AG10803 (cell line): ENCODE measurements at regions not wholly inside any gene's neighbourhood (a gene's known extent, or its start where the extent isn't known, plus 50 kb on each side); places are given as distances from the start of the nearest gene placed in this dataset.
"Not testable (repeated sequence)": the region's sequence is repeated elsewhere in the genome, so short reads cannot be mapped to it uniquely, and the experiment has no call there.

Experiments used
- DNase-seq: peaks from one replicate; pipeline ENCODE4 v3.0.0; 2010; ENCODE audit warnings: low read depth
- H3K4me3 ChIP-seq: 2 replicates; pipeline ENCODE4 v1.5.1; 2011; ENCODE audit warnings: mild to moderate bottlenecking, low read length, control low read depth
- TF ChIP-seq, protein P1 (sequence below): conservative IDR thresholded peaks from 2 replicates; pipeline ENCODE4 v1.5.1; 2011; ENCODE audit warnings: mild to moderate bottlenecking, low read length, control low read depth, inconsistent platforms

DNA sequence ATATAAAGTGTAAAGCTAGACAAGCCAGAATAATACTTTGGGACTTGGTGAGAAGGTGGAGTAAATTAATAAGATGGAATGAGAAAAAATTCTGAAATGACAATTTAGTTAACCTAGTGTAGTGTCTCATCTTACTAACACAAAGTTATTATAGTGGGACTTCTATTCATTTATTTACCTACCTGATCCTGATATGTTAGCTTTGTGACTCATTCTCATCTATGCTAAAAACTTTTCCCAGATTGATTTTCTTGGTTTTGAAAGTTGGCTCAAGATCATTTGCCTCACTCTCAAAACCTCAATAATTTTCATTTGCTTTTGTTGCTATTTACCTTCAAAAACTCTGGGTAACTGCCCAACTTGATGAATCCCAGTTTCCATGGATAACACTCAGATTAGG lies 698.6 kb downstream of the SH3BGRL start:
- no peak for DNase-seq
- TF ChIP-seq, protein P1, sequence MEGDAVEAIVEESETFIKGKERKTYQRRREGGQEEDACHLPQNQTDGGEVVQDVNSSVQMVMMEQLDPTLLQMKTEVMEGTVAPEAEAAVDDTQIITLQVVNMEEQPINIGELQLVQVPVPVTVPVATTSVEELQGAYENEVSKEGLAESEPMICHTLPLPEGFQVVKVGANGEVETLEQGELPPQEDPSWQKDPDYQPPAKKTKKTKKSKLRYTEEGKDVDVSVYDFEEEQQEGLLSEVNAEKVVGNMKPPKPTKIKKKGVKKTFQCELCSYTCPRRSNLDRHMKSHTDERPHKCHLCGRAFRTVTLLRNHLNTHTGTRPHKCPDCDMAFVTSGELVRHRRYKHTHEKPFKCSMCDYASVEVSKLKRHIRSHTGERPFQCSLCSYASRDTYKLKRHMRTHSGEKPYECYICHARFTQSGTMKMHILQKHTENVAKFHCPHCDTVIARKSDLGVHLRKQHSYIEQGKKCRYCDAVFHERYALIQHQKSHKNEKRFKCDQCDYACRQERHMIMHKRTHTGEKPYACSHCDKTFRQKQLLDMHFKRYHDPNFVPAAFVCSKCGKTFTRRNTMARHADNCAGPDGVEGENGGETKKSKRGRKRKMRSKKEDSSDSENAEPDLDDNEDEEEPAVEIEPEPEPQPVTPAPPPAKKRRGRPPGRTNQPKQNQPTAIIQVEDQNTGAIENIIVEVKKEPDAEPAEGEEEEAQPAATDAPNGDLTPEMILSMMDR, result no peak

DNA sequence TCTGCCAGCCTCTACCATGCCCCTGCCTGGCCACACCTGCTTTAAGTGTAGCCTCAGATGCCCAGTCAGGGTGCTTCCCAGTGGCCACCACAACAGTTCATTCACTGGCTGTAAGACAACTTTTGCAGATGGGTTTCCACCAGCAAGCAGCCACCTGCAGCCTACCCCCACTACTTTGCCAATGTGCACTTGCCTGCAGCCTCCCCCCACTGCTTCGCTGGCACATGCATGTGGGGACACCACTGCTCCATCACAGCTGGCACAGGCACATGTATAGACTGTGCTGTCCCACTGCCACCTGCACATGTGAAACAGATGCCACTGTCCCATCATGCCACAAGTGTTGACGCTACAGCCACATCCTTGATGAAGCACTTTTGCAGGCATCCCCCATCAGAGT lies 723.9 kb downstream of the SH3BGRL start:
- TF ChIP-seq, protein P1, result no peak
- H3K4me3 ChIP-seq, result no peak overlapping the region
- no peak for DNase-seq

More for the DNA sequence above, 698.6 kb downstream of the SH3BGRL start:
- H3K4me3 ChIP-seq, result no peak overlapping the region

DNA sequence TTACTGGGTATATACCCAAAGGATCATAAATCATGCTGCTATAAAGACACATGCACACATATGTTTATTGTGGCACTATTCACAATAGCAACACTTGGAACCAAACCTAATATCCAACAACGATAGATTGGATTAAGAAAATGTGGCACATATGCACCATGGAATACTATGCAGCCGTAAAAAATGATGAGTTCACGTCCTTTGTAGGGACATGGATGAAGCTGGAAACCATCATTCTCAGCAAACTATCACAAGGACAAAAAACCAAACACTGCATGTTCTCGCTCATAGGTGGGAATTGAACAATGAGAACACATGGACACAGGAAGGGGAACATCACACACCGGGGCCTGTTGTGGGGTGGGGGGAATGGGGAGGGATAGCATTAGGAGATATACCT lies 744.0 kb downstream of the SH3BGRL start:
- not testable (repeated sequence) for H3K4me3 ChIP-seq, DNase-seq

DNA sequence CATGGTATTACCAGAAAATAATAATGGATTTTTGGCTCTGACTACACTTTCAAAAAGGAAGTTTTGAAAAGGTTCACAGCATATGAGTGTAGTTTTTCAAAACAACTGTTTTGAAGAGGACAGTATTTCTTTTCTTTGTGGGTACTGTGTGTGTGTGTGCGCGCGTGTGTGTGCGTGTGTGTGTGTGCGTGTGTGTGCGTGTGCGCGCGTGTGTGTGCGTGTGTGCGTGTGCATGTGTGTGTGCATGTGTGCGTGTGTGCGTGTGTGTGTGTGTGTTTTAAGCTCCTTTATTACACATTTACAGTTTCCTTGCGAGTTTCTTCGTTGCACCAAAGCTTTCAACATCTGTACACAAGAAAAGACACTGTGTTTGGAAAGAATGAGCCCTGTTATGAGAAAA lies 755.4 kb downstream of the SH3BGRL start:
- TF ChIP-seq, protein P1, result no peak
- H3K4me3 ChIP-seq, result no peak overlapping the region

DNA sequence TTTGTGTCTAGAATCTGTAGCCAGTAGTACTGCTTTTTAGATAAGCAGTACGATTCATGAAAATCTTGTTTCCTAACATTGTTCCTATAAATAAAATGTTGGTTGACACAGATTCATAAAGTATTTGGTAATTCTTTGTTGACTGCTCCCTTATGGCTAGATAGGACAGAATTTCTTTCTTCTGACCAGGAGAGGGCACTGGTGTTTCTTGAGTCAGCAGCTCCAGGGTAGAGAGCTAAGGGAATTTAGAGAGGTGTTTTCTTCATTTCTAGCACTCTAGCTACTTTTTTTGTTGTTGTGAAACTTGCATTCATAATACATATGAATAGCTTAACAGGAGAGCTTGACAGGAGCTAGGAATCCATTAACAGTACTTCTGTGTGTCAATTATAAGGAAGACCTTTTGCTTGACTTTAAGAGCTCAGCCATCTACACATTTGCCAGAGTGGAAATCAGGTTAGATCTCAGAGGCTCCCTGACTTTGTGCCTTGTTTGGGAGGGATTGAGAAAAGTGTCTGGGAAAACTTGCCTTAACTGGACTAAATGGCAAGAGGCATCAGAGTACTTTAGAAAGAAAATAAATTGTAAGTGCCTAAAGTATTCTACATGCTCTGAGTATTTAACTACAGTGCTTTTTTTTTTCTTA lies 756.1 kb downstream of the SH3BGRL start:
- TF ChIP-seq, protein P1, result no peak
- no peak overlapping the region for H3K4me3 ChIP-seq
- no peak for DNase-seq

More for the DNA sequence above, 755.4 kb downstream of the SH3BGRL start:
- no peak for DNase-seq

DNA sequence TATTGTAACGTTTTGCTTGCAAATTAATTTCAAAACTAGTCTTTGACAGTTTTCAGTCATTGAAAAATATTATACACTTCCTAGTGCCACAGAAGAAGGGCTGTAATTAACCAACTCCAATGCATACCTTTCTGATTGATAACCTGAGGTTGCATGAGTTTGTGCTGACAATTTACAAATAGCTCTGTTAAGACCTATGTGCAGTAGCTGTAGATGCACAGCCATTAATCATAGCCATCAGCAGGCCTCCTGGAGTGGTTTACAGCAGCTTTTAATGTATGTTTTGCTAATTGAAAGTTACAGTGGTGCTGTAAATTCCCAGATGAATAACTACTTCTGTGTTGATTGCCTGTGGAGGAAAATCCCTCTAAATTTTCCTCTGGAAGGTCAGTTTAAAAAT lies 758.1 kb downstream of the SH3BGRL start:
- TF ChIP-seq, protein P1, result no peak
- no peak overlapping the region for H3K4me3 ChIP-seq
- DNase-seq, result no peak

DNA sequence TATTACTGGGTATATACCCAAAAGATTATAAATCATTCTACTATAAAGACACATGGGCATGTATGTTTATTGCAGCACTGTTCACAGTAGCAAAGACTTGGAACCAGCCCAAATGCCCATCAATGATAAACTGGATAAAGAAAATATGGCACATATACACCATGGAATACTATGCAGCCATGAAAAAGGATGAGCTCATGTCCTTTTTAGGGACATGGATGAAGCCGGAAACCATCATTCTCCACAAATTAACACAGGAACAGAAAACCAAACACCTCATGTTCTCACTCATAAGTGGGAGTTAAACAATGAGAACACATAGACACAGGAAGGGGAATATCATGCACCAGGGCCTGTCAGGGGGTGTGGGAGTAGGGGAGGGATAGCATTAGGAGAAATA lies 772.5 kb downstream of the SH3BGRL start:
- not testable (repeated sequence) for DNase-seq, H3K4me3 ChIP-seq

DNA sequence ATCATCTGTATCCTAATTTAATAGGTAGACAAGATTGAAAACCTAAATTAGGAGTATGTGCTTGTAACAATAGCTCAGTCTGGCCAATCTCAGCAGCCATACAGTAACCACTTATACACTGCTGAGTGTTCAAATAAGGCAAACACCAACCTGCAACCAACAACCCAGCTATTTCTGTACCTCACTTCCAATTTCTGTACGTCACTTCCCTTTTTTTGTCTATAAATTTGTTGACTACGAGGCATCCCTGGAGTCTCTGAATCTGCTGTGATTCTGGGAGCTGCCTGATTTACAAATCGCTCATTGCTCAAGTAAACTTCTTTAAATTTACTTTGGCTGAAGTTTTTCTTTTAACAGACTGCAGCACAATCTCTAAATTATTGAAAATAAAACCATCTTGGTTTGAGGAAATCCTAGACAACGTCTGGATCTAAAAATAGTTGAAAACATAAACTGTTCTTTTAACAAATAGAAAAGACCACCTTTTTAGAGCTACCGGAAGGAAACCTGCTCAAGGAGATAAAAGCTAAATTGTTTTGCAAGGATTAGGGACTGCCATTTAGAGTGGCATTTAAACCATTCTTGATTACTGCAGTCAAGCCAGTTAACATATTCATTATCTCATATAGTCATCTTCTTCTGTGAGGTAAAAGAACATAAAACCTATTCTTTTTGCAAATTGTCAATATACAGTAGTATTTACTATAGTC lies 778.1 kb downstream of the SH3BGRL start:
- DNase-seq, result no peak
- H3K4me3 ChIP-seq, result no peak overlapping the region
- TF ChIP-seq, protein P1, result no peak

DNA sequence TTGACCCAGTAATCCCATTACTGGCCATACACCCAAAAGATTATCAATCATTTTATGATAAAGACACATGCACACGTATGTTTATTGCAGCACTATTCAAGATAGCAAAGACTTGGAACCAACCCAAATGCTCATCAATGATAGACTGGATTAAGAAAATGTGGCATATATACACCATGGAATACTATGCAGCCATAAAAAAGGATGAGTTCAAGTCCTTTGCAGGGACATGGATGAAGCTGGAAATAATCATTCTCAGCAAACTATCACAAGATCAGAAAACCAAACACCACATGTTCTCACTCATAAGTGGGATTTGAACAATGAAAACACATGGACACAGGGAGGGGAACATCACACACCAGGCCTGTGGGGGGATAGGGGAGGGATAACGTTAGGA lies 785.3 kb downstream of the SH3BGRL start:
- DNase-seq, H3K4me3 ChIP-seq: not testable (repeated sequence)
